Inflammatory macrophage (primary cell): ENCODE measurements at regions not wholly inside any gene's neighbourhood (a gene's known extent, or its start where the extent isn't known, plus 50 kb on each side); places are given as distances from the start of the nearest gene placed in this dataset.
A peak's percentile ranks its signal among the peaks of the same experiment; 100 is the strongest.

Source experiments
- DNase-seq, 2 donors: peaks; one replicate each; pipeline ENCODE4 v3.0.0-alpha.2; 2020 to 2022

GRCh38 chr9:36728651-36729520 lies 156.2 kb downstream of the MELK start:
- DNase-seq, result peak; percentile 72 to 74

GRCh38 chr9:36729906-36730305 lies 157.2 kb downstream of the MELK start:
- no peak for DNase-seq

GRCh38 chr9:36730414-36730813 lies 157.7 kb downstream of the MELK start:
- no peak for DNase-seq

GRCh38 chr9:36731068-36731956 lies 158.6 kb downstream of the MELK start:
- peak; percentile 14 to 45 for DNase-seq

- no peak for DNase-seq
Measured at GRCh38 chr9:36734737-36735136, 162.0 kb downstream of the MELK start.

GRCh38 chr9:36736648-36737047 lies 164.0 kb downstream of the MELK start:
- DNase-seq, result no peak

- DNase-seq, result no peak
Measured at GRCh38 chr9:36738318-36738976, 165.8 kb downstream of the MELK start.

GRCh38 chr9:36739373-36740116 lies 166.8 kb downstream of the MELK start:
- no peak for DNase-seq

- no peak for DNase-seq
Measured at GRCh38 chr9:36742264-36742663, 169.6 kb downstream of the MELK start.

- no peak for DNase-seq
Measured at GRCh38 chr9:36744678-36745077, 172.0 kb downstream of the MELK start.

GRCh38 chr9:36745977-36746376 lies 173.3 kb downstream of the MELK start:
- no peak for DNase-seq

- no peak for DNase-seq
Measured at GRCh38 chr9:36746415-36746814, 173.7 kb downstream of the MELK start.

GRCh38 chr9:36748322-36748899 lies 175.7 kb downstream of the MELK start:
- DNase-seq, result peak in 1 of 2 donors; percentile 46

- DNase-seq, result no peak
Measured at GRCh38 chr9:36749461-36749860, 176.8 kb downstream of the MELK start.

- DNase-seq, result no peak
Measured at GRCh38 chr9:36750630-36751029, 177.9 kb downstream of the MELK start.

GRCh38 chr9:36755019-36755418 lies 182.3 kb downstream of the MELK start:
- no peak for DNase-seq

- no peak for DNase-seq
Measured at GRCh38 chr9:36759141-36759540, 186.4 kb downstream of the MELK start.

- no peak for DNase-seq
Measured at GRCh38 chr9:36759976-36760375, 187.3 kb downstream of the MELK start.

GRCh38 chr9:36760667-36761420 lies 188.1 kb downstream of the MELK start:
- DNase-seq, result no peak

- no peak for DNase-seq
Measured at GRCh38 chr9:36762958-36763357, 190.3 kb downstream of the MELK start.

GRCh38 chr9:36763778-36764177 lies 191.1 kb downstream of the MELK start:
- DNase-seq, result no peak
